ENCODE measurements at regions not wholly inside any gene's neighbourhood (a gene's known extent, or its start where the extent isn't known, plus 50 kb on each side); places are given as distances from the start of the nearest gene placed in this dataset.
"Not testable (repeated sequence)": the region's sequence is repeated elsewhere in the genome, so short reads cannot be mapped to it uniquely, and the experiment has no call there.

DNA sequence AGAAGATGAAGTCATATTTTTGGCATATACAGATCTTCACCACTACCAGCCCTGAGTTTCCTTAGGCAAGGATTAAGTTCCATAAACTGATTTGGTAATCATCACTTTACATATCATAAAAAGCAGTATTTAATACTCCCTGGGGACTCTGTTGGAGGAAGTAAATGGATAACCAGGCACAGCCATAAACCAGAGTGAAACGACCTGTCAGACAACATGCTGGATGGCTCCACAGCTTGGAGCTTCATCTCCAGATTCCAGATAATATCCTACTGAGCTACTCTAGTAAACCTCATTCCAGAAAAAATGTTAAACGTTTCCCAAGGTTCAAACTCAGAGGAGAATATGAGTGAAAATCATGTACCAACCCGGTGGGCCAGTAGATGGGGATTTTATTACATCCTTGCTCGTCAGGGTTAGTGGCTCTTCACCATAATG lies 109.2 kb downstream of the BASP1 start:
- no peak for DNase-seq (ENCODE audit: low read depth, low spot score)

GRCh38 chr5:17327048-17327625 lies 109.7 kb downstream of the BASP1 start:
- DNase-seq (ENCODE audit: low read depth, low spot score) = no peak

DNA sequence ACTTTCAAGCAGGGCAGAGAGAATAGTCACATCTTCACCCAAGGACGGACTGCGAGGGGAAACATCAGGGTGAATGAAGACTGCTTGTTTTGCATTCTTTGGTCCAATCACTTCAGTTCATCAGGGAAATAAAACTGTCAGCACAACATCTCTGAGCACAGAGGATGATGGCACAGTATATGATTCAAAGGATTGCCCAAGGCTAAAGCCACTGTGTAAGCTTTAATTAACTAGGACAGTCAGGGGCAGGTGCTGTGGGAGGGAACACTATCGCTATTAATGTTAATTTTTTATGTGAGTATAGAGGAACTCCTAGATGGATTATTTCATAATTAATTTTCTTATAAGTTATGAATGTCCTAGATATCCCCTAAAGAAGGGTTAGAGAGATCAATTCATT lies 112.1 kb downstream of the BASP1 start:
- DNase-seq (ENCODE audit: low read depth, low spot score) = no peak

DNA sequence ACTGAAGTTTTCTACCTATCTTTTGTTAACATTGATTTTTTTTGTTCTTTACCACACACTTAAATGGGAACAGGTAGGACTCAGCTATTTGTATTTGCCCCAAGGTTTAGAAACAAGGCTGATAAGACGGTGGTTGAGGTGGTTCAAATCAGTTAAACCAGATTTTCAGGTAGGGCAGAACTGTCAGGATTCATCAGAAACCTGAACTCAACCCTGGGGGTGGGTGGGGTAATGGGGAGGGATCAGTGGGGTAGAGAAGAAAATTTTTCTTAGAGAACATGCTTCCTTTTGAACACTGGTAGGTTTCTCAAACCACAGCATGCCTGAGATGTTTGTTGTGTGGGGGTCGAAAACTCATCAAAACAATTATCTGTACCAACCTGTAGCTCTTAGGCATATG lies 113.0 kb downstream of the BASP1 start:
- DNase-seq (ENCODE audit: low read depth, low spot score) = no peak

- DNase-seq (ENCODE audit: low read depth, low spot score) = no peak
Measured at GRCh38 chr5:17331651-17332050, 114.2 kb downstream of the BASP1 start.

GRCh38 chr5:17333755-17334154 lies 116.3 kb downstream of the BASP1 start:
- DNase-seq (ENCODE audit: low read depth, low spot score) = no peak

GRCh38 chr5:17336054-17336453 lies 118.6 kb downstream of the BASP1 start:
- no peak for DNase-seq (ENCODE audit: low read depth, low spot score)

DNA sequence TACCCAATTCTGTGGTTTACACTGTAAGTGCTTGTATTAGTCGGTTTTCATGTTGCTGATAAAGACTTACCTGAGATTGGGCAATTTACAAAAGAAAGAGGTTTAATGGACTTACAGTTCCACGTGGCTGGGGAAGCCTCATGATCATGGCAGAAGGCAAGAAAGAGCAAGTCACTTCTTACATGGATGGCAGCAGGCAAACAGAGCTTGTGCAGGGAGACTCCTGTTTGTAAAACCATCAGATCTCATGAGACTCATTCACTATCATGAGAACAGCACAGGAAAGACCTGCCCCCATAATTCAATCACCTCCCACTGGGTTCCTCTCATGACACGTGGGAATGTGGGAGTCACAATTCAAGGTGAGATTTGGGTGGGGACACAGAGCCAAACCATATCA lies 119.3 kb downstream of the BASP1 start:
- DNase-seq (ENCODE audit: low read depth, low spot score) = not testable (repeated sequence)

GRCh38 chr5:17339841-17340240 lies 122.4 kb downstream of the BASP1 start:
- no peak for DNase-seq (ENCODE audit: low read depth, low spot score)

GRCh38 chr5:17340379-17340778 lies 122.9 kb downstream of the BASP1 start:
- no peak for DNase-seq (ENCODE audit: low read depth, low spot score)

- DNase-seq (ENCODE audit: low read depth, low spot score) = peak; percentile 79
Measured at GRCh38 chr5:17340819-17341218, 123.4 kb downstream of the BASP1 start.

GRCh38 chr5:17343675-17344074 lies 126.2 kb downstream of the BASP1 start:
- DNase-seq (ENCODE audit: low read depth, low spot score) = peak; percentile 92

GRCh38 chr5:17346811-17347210 lies 129.4 kb downstream of the BASP1 start:
- DNase-seq (ENCODE audit: low read depth, low spot score) = no peak

- DNase-seq (ENCODE audit: low read depth, low spot score) = no peak
Measured at GRCh38 chr5:17352223-17352622, 134.8 kb downstream of the BASP1 start.

DNA sequence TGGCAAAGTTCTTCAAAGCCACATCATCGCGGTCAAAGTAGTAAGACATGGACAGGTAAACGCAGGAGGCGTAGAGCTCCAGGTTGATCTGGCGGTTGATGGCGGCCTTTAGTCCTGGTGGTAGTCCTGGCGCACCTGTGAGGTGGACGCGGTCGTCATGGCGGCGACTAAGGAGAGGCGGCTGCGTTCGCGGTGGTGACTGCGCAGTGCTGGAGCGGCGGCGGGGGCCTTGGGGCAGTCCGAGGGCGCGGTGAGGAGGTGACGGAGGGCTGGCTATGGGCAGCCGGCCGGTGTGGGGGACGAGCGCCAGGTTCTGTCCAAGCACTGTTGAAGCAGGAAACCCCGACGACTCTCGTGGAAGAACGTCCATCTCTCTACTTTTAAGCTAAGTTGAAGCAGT lies 136.8 kb downstream of the BASP1 start:
- DNase-seq (ENCODE audit: low read depth, low spot score) = no peak

DNA sequence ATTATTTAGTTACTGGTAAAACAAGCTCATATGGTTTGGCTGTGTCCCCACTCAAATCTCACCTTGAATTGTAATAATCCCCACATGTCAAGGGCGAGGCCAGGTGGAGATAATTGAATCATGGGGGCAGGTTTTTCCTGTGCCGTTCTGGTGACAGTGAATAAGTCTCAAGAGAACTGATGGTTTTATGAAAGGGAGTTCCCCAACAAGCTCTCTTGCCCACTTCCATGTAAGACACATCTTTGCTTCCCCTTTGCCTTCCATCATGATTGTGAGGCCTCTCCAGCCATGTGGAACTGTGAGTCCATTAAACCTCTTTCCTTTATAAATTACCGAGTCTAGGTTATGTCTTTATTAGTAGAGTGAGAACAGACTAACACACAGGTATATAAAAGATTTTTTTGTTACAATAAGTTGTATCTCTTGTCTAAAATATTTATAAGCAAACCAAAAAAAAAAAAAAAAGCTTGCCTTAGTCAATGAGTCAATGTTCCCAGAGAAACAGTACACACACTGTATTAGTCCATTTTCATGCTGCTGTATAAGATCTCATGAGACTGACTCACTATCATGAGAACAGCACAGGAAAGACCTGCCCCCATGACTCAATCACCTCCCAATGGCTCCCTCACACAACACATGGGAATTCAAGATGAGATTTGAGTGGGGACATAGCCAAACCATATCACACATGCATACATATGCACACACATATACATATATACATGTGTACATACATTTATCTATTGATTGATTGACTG lies 138.3 kb downstream of the BASP1 start:
- peak; percentile 36 for DNase-seq (ENCODE audit: low read depth, low spot score)

GRCh38 chr5:17356551-17356950 lies 139.1 kb downstream of the BASP1 start:
- no peak for DNase-seq (ENCODE audit: low read depth, low spot score)

DNA sequence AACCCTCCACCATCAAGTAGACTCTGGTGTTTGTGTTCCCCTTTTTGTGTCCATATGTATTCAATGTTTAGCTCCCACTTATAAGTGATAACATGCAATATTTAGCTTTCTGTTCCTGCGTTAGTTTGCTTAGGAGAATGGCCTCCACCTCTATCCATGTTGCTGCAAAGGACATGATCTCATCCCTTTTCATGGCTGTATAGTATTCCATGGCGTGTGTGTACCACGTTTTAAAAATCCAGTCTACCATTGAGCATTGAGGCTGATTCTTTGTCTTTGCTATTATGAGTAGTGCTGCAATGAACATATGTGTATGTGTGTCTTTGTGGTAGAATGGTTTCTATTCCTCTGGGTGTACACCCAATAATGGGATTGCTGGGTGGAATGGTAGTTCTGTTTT lies 140.1 kb downstream of the BASP1 start:
- DNase-seq (ENCODE audit: low read depth, low spot score) = no peak

- no peak for DNase-seq (ENCODE audit: low read depth, low spot score)
Measured at GRCh38 chr5:17358031-17358430, 140.0 kb upstream of the TAF11L2 start.

- DNase-seq (ENCODE audit: low read depth, low spot score) = peak; percentile 94
Measured at GRCh38 chr5:17359451-17360011, 138.5 kb upstream of the TAF11L2 start.

GRCh38 chr5:17360879-17361278 lies 137.2 kb upstream of the TAF11L2 start:
- DNase-seq (ENCODE audit: low read depth, low spot score) = no peak

- no peak for DNase-seq (ENCODE audit: low read depth, low spot score)
Measured at GRCh38 chr5:17361331-17361730, 136.7 kb upstream of the TAF11L2 start.
